ENCODE measurements at regions not wholly inside any gene's neighbourhood (a gene's known extent, or its start where the extent isn't known, plus 50 kb on each side); places are given as distances from the start of the nearest gene placed in this dataset.

DNA sequence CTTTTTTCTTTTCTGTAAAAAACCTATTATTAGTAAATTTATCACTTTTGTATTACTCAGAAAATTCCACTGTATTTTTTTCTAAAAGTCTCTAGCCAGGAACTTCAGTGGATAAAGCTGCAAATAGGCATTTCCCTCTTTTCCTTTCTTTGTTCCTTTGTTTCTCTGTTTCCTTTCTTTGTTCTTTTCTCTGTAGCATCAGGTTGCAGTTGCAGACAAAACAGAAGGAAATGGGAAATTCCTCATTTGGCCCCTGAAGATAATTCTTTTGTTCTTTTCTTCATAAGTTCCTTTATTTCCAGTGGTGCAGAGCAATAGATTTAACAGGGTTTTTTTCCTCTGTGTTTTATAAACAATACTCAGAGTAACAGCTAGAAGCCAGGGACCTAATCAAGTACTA is 416.5 kb downstream of the TBL1XR1 start:
- Histone ChIP-seq H4K20me1 (ENCODE audit: insufficient read depth, low read length) (no peaks in the 10 kb centered on the region), H3K4me3 (ENCODE audit: low read depth, low read length, poor library complexity, severe bottlenecking) (no peak overlapping the region), H3K9me3 (ENCODE audit: low read length) (no peaks in the 10 kb centered on the region), H3K4me2 (ENCODE audit: low read length) (no peak overlapping the region), H3K4me1 (ENCODE audit: insufficient read depth, low read length, poor library complexity, severe bottlenecking) (no peaks in the 10 kb centered on the region), H2AFZ (ENCODE audit: low read length) (no peak overlapping the region), H3K79me2 (ENCODE audit: insufficient read depth, low read depth, low read length) (no peaks in the 10 kb centered on the region), H3K27ac (ENCODE audit: low read depth, low read length, poor library complexity, severe bottlenecking) (no peak overlapping the region), H3K9me2 (ENCODE audit: insufficient read depth, low read length) (no peaks in the 10 kb centered on the region), H3K36me3 (ENCODE audit: insufficient read depth, low read length) (no peaks in the 10 kb centered on the region)
- intact Hi-C loops (cut with micrococcal nuclease; ENCODE audit: unreplicated experiment): no loop called here
- ChIA-PET POLR2A (interaction anchor here (0.6 to 1.1 kb wide), 2 partner anchors 150 to 244 kb away, joined by 3 read pairs; no protein-coding TSS in a partner anchor), CTCF (ENCODE audit: unreplicated experiment) (no interaction called here)
- no TSS peak for BruUV-seq (replicated peaks)
- DNase-seq (ENCODE audit: low spot score): no peak
- no peak for TF ChIP-seq EZH2phosphoT487 (IDR thresholded peaks at IDR 0.05; ENCODE audit: borderline replicate concordance, low read depth, low read length)
- TF ChIP-seq, protein P1, sequence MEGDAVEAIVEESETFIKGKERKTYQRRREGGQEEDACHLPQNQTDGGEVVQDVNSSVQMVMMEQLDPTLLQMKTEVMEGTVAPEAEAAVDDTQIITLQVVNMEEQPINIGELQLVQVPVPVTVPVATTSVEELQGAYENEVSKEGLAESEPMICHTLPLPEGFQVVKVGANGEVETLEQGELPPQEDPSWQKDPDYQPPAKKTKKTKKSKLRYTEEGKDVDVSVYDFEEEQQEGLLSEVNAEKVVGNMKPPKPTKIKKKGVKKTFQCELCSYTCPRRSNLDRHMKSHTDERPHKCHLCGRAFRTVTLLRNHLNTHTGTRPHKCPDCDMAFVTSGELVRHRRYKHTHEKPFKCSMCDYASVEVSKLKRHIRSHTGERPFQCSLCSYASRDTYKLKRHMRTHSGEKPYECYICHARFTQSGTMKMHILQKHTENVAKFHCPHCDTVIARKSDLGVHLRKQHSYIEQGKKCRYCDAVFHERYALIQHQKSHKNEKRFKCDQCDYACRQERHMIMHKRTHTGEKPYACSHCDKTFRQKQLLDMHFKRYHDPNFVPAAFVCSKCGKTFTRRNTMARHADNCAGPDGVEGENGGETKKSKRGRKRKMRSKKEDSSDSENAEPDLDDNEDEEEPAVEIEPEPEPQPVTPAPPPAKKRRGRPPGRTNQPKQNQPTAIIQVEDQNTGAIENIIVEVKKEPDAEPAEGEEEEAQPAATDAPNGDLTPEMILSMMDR (conservative IDR thresholded peaks at IDR 0.05; ENCODE audit: low read length): no peak

DNA sequence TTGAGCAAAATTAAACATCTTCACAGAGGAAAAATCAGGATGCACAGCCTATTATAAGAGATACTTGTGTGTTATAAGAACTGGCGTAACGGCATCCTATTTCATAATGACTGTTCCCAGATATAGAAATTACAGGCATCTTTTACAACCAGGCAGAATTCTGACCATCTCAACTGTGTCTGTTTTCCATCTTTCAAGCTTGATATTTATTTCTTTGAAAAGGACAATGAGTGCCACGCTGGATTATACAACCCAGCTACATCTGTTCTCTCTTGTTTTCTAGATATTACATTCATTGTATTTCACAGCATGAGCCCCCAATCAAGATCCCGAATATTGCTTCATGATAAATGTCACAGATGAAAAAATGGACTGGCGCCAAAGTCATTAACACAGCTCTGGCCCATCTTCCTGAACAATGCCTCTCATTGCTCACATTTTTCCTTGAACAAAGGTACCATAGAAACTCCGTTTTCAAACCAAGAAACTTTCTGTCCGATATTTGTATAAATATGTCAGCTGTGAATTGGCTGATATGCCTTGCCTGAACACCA is 420.6 kb downstream of the TBL1XR1 start:
- Histone ChIP-seq H3K27ac (ENCODE audit: low read depth, low read length, poor library complexity, severe bottlenecking) (no peak overlapping the region), H3K9me3 (ENCODE audit: low read length) (no peaks in the 10 kb centered on the region), H3K9me2 (ENCODE audit: insufficient read depth, low read length) (no peaks in the 10 kb centered on the region), H2AFZ (ENCODE audit: low read length) (no peak overlapping the region), H3K79me2 (ENCODE audit: insufficient read depth, low read depth, low read length) (no peaks in the 10 kb centered on the region), H3K36me3 (ENCODE audit: insufficient read depth, low read length) (no peaks in the 10 kb centered on the region), H3K4me3 (ENCODE audit: low read depth, low read length, poor library complexity, severe bottlenecking) (no peak overlapping the region), H4K20me1 (ENCODE audit: insufficient read depth, low read length) (no peaks in the 10 kb centered on the region), H3K4me1 (ENCODE audit: insufficient read depth, low read length, poor library complexity, severe bottlenecking) (no peaks in the 10 kb centered on the region), H3K4me2 (ENCODE audit: low read length) (no peak overlapping the region)
- TF ChIP-seq EZH2phosphoT487 (IDR thresholded peaks at IDR 0.05; ENCODE audit: borderline replicate concordance, low read depth, low read length): no peak
- TF ChIP-seq, protein P1 (conservative IDR thresholded peaks at IDR 0.05; ENCODE audit: low read length): no peak
- CTCF ChIA-PET (ENCODE audit: unreplicated experiment): no interaction called here
- POLR2A ChIA-PET: no interaction called here
- no peak for DNase-seq (ENCODE audit: low spot score)
- intact Hi-C loops (cut with micrococcal nuclease; ENCODE audit: unreplicated experiment): no loop called here
- no TSS peak for BruUV-seq (replicated peaks)

DNA sequence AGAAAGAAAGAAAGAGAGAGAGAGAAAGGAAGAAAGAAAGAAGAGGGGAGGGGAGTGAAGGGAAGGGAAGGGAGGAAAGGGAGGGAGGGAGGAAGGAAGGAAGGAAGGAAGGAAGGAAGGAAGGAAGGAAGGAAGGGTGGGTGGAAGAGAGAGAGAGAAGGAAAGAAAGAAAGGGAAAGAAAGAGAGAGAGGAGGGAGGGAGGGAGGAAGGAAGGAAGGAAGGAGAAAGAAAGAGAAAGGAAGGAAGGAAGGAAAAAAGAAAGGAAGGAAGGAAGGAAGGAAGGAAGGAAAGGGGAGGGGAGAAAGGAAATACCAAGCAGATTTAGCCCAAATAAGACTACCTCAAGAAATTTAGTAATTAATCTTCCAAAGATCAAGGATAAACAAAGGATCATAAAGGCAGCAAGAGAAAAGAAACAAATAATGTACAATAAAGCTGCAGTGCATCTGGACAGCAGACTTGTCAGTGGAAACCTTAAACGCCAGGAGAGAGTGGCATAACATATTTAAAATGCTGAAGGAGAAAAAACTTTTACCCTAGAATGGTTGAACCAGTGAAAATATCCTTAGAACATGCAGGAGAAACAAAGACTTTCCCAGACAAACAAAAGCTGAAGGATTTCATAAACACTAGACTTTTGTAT is 427.6 kb downstream of the TBL1XR1 start:
- Histone ChIP-seq H3K4me2 (ENCODE audit: low read length) (no peak overlapping the region), H3K27ac (ENCODE audit: low read depth, low read length, poor library complexity, severe bottlenecking) (no peak overlapping the region), H3K79me2 (ENCODE audit: insufficient read depth, low read depth, low read length) (no peaks in the 10 kb centered on the region), H2AFZ (ENCODE audit: low read length) (no peak overlapping the region), H4K20me1 (ENCODE audit: insufficient read depth, low read length) (no peaks in the 10 kb centered on the region), H3K9me3 (ENCODE audit: low read length) (no peaks in the 10 kb centered on the region), H3K4me1 (ENCODE audit: insufficient read depth, low read length, poor library complexity, severe bottlenecking) (no peaks in the 10 kb centered on the region), H3K9me2 (ENCODE audit: insufficient read depth, low read length) (no peaks in the 10 kb centered on the region), H3K36me3 (ENCODE audit: insufficient read depth, low read length) (no peaks in the 10 kb centered on the region), H3K4me3 (ENCODE audit: low read depth, low read length, poor library complexity, severe bottlenecking) (no peak overlapping the region)
- POLR2A ChIA-PET: no interaction called here
- CTCF ChIA-PET (ENCODE audit: unreplicated experiment): no interaction called here
- no peak for DNase-seq (ENCODE audit: low spot score)
- BruUV-seq (replicated peaks): no TSS peak
- no peak for TF ChIP-seq EZH2phosphoT487 (IDR thresholded peaks at IDR 0.05; ENCODE audit: borderline replicate concordance, low read depth, low read length)
- TF ChIP-seq, protein P1 (conservative IDR thresholded peaks at IDR 0.05; ENCODE audit: low read length): no peak
- intact Hi-C loops (cut with micrococcal nuclease; ENCODE audit: unreplicated experiment): no loop called here
